IPS DF 4.7 (cell line): ENCODE measurements at regions not wholly inside any gene's neighbourhood (a gene's known extent, or its start where the extent isn't known, plus 50 kb on each side); places are given as distances from the start of the nearest gene placed in this dataset.

ENCODE experiments used
- DNase-seq: peaks from one replicate; pipeline ENCODE4 v3.0.0-alpha.2; 2013; ENCODE audit warnings: low spot score; ENCODE audit errors: extremely low read depth

DNA sequence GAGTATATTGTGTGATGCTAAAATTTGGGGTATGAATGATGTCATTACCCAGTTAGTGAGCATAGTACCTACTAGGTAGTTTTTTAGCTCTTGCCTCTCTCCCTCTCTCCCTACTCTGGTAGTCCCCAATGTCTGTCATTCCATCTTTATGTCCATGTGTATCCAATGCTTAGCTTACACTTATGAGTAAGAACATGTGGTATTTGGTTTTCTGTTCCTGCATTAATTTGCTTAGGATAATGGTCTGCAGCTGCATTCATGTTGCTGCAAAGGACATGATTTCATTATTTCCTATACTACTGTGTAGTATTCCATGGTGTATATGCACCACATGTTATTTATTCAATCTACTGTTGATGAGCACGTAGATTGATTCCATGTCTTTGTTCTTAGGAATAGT is 54.4 kb upstream of the NEGR1 start:
- DNase-seq, result no peak
